Stomach (tissue), 8 donors: ENCODE measurements at regions not wholly inside any gene's neighbourhood (a gene's known extent, or its start where the extent isn't known, plus 50 kb on each side); places are given as distances from the start of the nearest gene placed in this dataset.

Experiments
- DNase-seq, 2 donors: peaks; one replicate each; pipeline versions ENCODE4 v3.0.0 to v3.0.0-alpha.2; 2013 to 2019
- H3K27ac ChIP-seq, 5 donors: fragments of 200-600 bp in 4 of 5; sonication (generic) in 4 of 5; one replicate each; pipeline ENCODE4 v1.5.1; 2013 to 2019; ENCODE audit warnings: mild to moderate bottlenecking in 1 of 5, moderate library complexity in 1 of 5
- H3K27me3 ChIP-seq, 3 donors: fragments of 200-600 bp; sonication (generic); one replicate each; pipeline ENCODE4 v1.5.1; 2017 to 2019; ENCODE audit warnings: mixed run types in 1 of 3
- H3K36me3 ChIP-seq, 4 donors: fragments of 200-600 bp; sonication (generic); 1 replicate in 3 of 4; 2 replicates in 1 of 4; pipeline ENCODE4 v1.5.1; 2016 to 2019
- H3K4me1 ChIP-seq, 4 donors: fragments of 200-600 bp; sonication (generic); one replicate each; pipeline ENCODE4 v1.5.1; 2016 to 2019
- H3K4me3 ChIP-seq, 4 donors: fragments of 200-600 bp; sonication (generic) in 3 of 4; one replicate each; pipeline ENCODE4 v1.5.1; 2016 to 2019; ENCODE audit warnings: mild to moderate bottlenecking in 1 of 4
- H3K9me3 ChIP-seq, 4 donors: fragments of 200-600 bp; sonication (generic); one replicate each; pipeline ENCODE4 v1.5.1; 2016 to 2019
- EP300 ChIP-seq: sonication (generic); formaldehyde crosslinking; IDR thresholded peaks from one replicate; pipeline ENCODE4 v1.6.1; 2017; ENCODE audit warnings: antibody characterized with exemption
- POLR2A ChIP-seq, 4 donors: fragments of 450-650 bp; IDR thresholded peaks; one replicate each; pipeline ENCODE4 v1.6.1; 2016; ENCODE audit warnings: antibody characterized with exemption in 4 of 4, control low read depth in 2 of 4, mild to moderate bottlenecking in 1 of 4, moderate library complexity in 1 of 4
- POLR2AphosphoS5 ChIP-seq, 3 donors: sonication (generic); formaldehyde crosslinking; IDR thresholded peaks; one replicate each; pipeline ENCODE4 v1.6.1; 2016; ENCODE audit warnings: antibody characterized with exemption in 3 of 3
- WGBS, 5 donors: extraction: QIAGEN DNeasy Blood & Tissue Kit in 3 of 5; methylation state at CpG; one replicate each; pipeline versions ENCODE4 v1.1.5 to v1.1.7; 2013 to 2018; 5-methylcytosine and 5-hydroxymethylcytosine counted together
- intact Hi-C: fragments of 100-400 bp; cut with DNase I; formaldehyde crosslinking; loops from one replicate; pipeline ENCODE4 v1.15.1; 2023; ENCODE audit warnings: low total_unique reads
- TF ChIP-seq, protein P1 (sequence below), 7 experiments: fragments of 450-650 bp in 4 of 7; fragments of 200-600 bp in 3 of 7; sonication (generic) in 3 of 7; IDR thresholded peaks; one replicate each; pipeline ENCODE4 v1.5.1; 2016 to 2019; ENCODE audit warnings: antibody characterized with exemption in 7 of 7, control low read depth in 2 of 7, mild to moderate bottlenecking in 1 of 7
- donor health status: healthy with polysubstance abuse.
- donor health status: Bipolar disorder and iron deficiency.
- donor health status: healthy.

- intact Hi-C loops = no loop called here
- Histone ChIP-seq H3K4me1 (no peaks in the 10 kb centered on the region), H3K9me3 (peaks cover 0 to 6% (median 0%) of the 10 kb centered on the region in 4 donors), H3K27ac (no peak overlapping the region), H3K4me3 (no peak overlapping the region), H3K36me3 (no peaks in the 10 kb centered on the region), H3K27me3 (no peaks in the 10 kb centered on the region)
- TF ChIP-seq, protein P1, sequence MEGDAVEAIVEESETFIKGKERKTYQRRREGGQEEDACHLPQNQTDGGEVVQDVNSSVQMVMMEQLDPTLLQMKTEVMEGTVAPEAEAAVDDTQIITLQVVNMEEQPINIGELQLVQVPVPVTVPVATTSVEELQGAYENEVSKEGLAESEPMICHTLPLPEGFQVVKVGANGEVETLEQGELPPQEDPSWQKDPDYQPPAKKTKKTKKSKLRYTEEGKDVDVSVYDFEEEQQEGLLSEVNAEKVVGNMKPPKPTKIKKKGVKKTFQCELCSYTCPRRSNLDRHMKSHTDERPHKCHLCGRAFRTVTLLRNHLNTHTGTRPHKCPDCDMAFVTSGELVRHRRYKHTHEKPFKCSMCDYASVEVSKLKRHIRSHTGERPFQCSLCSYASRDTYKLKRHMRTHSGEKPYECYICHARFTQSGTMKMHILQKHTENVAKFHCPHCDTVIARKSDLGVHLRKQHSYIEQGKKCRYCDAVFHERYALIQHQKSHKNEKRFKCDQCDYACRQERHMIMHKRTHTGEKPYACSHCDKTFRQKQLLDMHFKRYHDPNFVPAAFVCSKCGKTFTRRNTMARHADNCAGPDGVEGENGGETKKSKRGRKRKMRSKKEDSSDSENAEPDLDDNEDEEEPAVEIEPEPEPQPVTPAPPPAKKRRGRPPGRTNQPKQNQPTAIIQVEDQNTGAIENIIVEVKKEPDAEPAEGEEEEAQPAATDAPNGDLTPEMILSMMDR (IDR thresholded peaks at IDR 0.05) = no peak
- peak in 1 of 2 donors; percentile 8 for DNase-seq
These were observed 1277.4 kb downstream of the LRFN5 start for GRCh38 chr14:42884100-42884499.

DNA sequence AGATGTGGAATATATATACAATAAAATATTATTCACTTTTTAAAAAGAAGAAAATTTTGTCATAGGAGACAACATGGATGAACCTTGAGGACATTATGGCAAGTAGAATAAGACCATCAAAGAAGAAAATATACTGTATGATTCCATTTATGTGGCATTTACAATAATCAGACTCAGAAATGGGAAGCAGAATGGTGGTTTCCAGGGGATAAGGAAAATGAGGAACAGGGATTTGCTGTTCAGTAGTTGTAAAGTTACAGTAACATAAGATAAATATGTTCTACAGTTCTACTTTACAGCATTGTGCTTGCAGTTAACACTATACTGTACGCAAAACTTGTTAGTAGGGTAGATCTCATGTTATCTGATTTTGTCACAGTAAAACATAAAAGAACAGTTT, 1271.0 kb downstream of the LRFN5 start:
- intact Hi-C loops = no loop called here
- TF ChIP-seq POLR2A (IDR thresholded peaks at IDR 0.05) (no peak), POLR2AphosphoS5 (IDR thresholded peaks at IDR 0.05) (no peak), EP300 (no peak)
- TF ChIP-seq, protein P1 (IDR thresholded peaks at IDR 0.05) = no peak
- H3K36me3 ChIP-seq = no peaks in the 10 kb centered on the region
- H3K4me3 ChIP-seq = no peak overlapping the region
- no peak for DNase-seq
- 91 to 100% (median 96%) methylated on average over 1 of the region's 1 CpG for WGBS, 5 donors
- no peaks in the 10 kb centered on the region for H3K4me1 ChIP-seq
- H3K9me3 ChIP-seq = no peaks in the 10 kb centered on the region
- H3K27me3 ChIP-seq = no peaks in the 10 kb centered on the region
- H3K27ac ChIP-seq = no peak overlapping the region

DNA sequence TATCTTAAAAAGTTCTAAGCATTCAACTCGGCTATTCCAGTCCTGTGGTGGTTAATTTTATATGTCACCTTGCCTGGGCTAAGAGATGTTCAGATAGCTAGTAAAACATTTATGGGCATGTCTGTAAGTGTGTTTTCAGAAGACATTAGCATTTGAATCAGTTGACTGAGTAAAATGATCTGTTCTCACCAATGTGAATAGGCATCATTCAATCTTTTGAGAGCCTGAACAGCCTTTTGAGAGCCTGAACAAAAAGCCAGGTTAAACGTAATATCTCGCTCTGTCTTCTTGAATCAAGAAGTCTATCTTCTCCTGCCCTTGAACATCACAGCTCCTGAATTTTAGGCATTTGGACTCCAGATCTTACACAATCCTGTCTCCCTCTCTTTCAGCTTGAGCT, 1266.1 kb downstream of the LRFN5 start:
- 58 to 77% (median 68%) methylated on average over 3 of the region's 3 CpGs for WGBS, 5 donors

GRCh38 chr14:42869681-42870080, 1263.0 kb downstream of the LRFN5 start:
- Histone ChIP-seq H3K9me3 (no peaks in the 10 kb centered on the region), H3K4me3 (no peak overlapping the region)

More for the DNA sequence above, 1266.1 kb downstream of the LRFN5 start:
- Histone ChIP-seq H3K4me1 (no peaks in the 10 kb centered on the region), H3K9me3 (no peaks in the 10 kb centered on the region), H3K27me3 (no peaks in the 10 kb centered on the region), H3K4me3 (no peak overlapping the region), H3K27ac (no peak overlapping the region), H3K36me3 (no peaks in the 10 kb centered on the region)
- intact Hi-C loops = no loop called here
- TF ChIP-seq EP300 (no peak), POLR2A (IDR thresholded peaks at IDR 0.05) (no peak), POLR2AphosphoS5 (IDR thresholded peaks at IDR 0.05) (no peak)
- TF ChIP-seq, protein P1 (IDR thresholded peaks at IDR 0.05) = no peak
- no peak for DNase-seq

More at GRCh38 chr14:42869681-42870080, 1263.0 kb downstream of the LRFN5 start:
- H3K36me3 ChIP-seq = no peaks in the 10 kb centered on the region
- no peaks in the 10 kb centered on the region for H3K27me3 ChIP-seq
- no peak overlapping the region for H3K27ac ChIP-seq
- DNase-seq = no peak
- intact Hi-C loops = no loop called here
- no peaks in the 10 kb centered on the region for H3K4me1 ChIP-seq
- TF ChIP-seq POLR2AphosphoS5 (IDR thresholded peaks at IDR 0.05) (no peak), POLR2A (IDR thresholded peaks at IDR 0.05) (no peak), EP300 (no peak)
- TF ChIP-seq, protein P1 (IDR thresholded peaks at IDR 0.05) = no peak
- WGBS, 5 donors = 94 to 100% (median 97%) methylated on average over 1 of the region's 1 CpG
